ENCODE measurements at regions not wholly inside any gene's neighbourhood (a gene's known extent, or its start where the extent isn't known, plus 50 kb on each side); places are given as distances from the start of the nearest gene placed in this dataset.

- H4K8ac ChIP-seq (ENCODE audit: extremely low read depth, insufficient read depth, low read length), result no peak overlapping the region
- H2AFZ ChIP-seq (ENCODE audit: low read length), result no peak overlapping the region
- H4K5ac ChIP-seq (ENCODE audit: insufficient read length, low read depth, low read length), result no peak overlapping the region
- H3K79me2 ChIP-seq (ENCODE audit: control insufficient read depth in 1 of 2, insufficient read depth in 2 of 2, low read length in 2 of 2), result no peaks in the 10 kb centered on the region
- WGBS, 2 experiments (ENCODE audit: extremely low coverage in 1 of 2, insufficient coverage in 1 of 2, insufficient read length in 1 of 2, insufficient replicate concordance in 2 of 2, low coverage in 1 of 2, low lambda C conversion rate in 2 of 2, missing lambda C conversion rate in 1 of 2), result 100% methylated on average over 1 of the region's 1 CpG; no CpG with 5 or more reads in 1 of the 2 experiments
- no peak overlapping the region for H2BK120ac ChIP-seq (replicated peaks; ENCODE audit: low read depth, low read length)
- no peak overlapping the region for H3K18ac ChIP-seq (ENCODE audit: extremely low read depth, low read length)
- H2AK5ac ChIP-seq (ENCODE audit: low read depth, low read length), result no peak overlapping the region
- H3K23me2 ChIP-seq (ENCODE audit: low read depth, low read length), result no peaks in the 10 kb centered on the region
- DNase-seq (ENCODE audit: low read depth in 1 of 2, low spot score in 2 of 2) (no peak), FAIRE-seq (no peak)
- no peak overlapping the region for H2BK12ac ChIP-seq (ENCODE audit: low read depth, low read length)
- no peaks in the 10 kb centered on the region; a peak in 1 of 7 replicates for H3K4me1 ChIP-seq (replicated peaks in 1 of 4; ENCODE audit: control insufficient read depth in 3 of 4, insufficient read depth in 4 of 4, low read length in 3 of 4)
- H3K14ac ChIP-seq (ENCODE audit: insufficient read length), result no peak overlapping the region
- no peak overlapping the region for H3K56ac ChIP-seq (replicated peaks; ENCODE audit: insufficient read length, low read depth, low read length)
- no peaks in the 10 kb centered on the region for H3K9me3 ChIP-seq (ENCODE audit: insufficient read depth in 2 of 2, low read depth in 1 of 2, low read length in 1 of 2)
- TF ChIP-seq, protein P1, sequence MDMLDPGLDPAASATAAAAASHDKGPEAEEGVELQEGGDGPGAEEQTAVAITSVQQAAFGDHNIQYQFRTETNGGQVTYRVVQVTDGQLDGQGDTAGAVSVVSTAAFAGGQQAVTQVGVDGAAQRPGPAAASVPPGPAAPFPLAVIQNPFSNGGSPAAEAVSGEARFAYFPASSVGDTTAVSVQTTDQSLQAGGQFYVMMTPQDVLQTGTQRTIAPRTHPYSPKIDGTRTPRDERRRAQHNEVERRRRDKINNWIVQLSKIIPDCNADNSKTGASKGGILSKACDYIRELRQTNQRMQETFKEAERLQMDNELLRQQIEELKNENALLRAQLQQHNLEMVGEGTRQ (IDR thresholded peaks at IDR 0.05; ENCODE audit: low read length), result no peak
- TF ChIP-seq, protein P2, sequence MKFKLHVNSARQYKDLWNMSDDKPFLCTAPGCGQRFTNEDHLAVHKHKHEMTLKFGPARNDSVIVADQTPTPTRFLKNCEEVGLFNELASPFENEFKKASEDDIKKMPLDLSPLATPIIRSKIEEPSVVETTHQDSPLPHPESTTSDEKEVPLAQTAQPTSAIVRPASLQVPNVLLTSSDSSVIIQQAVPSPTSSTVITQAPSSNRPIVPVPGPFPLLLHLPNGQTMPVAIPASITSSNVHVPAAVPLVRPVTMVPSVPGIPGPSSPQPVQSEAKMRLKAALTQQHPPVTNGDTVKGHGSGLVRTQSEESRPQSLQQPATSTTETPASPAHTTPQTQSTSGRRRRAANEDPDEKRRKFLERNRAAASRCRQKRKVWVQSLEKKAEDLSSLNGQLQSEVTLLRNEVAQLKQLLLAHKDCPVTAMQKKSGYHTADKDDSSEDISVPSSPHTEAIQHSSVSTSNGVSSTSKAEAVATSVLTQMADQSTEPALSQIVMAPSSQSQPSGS (IDR thresholded peaks at IDR 0.05; ENCODE audit: low read length), result no peak
- no peak for TF ChIP-seq GABPA (IDR thresholded peaks at IDR 0.05; ENCODE audit: borderline replicate concordance, insufficient read depth, low read length)
- TF ChIP-seq CREB1 (IDR thresholded peaks at IDR 0.05), result no peak
- no peak for TF ChIP-seq TEAD4 (IDR thresholded peaks at IDR 0.05; ENCODE audit: low read depth, low read length)
- no peak for TF ChIP-seq POLR2A (IDR thresholded peaks at IDR 0.05; ENCODE audit: control extremely low read depth in 1 of 2, low read depth in 2 of 2, low read length in 2 of 2)
- no peak for TF ChIP-seq SRF (IDR thresholded peaks at IDR 0.05; ENCODE audit: low read depth, low read length)
- no peak for TF ChIP-seq RAD21 (IDR thresholded peaks at IDR 0.05 in 1 of 2, conservative IDR thresholded peaks at IDR 0.05 in 1 of 2; ENCODE audit: low read depth in 2 of 2, low read length in 2 of 2)
- no peak for TF ChIP-seq RXRA (IDR thresholded peaks at IDR 0.05; ENCODE audit: insufficient read depth, low read depth, low read length)
- H3K27me3 ChIP-seq (replicated peaks in 1 of 4; ENCODE audit: control insufficient read depth in 3 of 4, extremely low read depth in 1 of 4, insufficient read depth in 3 of 4, low read length in 3 of 4), result no peaks in the 10 kb centered on the region
- H3K23ac ChIP-seq (ENCODE audit: insufficient read length), result no peak overlapping the region
- CTCF ChIA-PET (ENCODE audit: partially characterized antibody), result no interaction called here
- H3K4me2 ChIP-seq (ENCODE audit: insufficient read depth in 1 of 2, low read depth in 2 of 2, low read length in 2 of 2), result no peak overlapping the region
- H4K20me1 ChIP-seq (replicated peaks in 1 of 2; ENCODE audit: control insufficient read depth in 1 of 2, insufficient read depth in 2 of 2, low read length in 2 of 2), result no peaks in the 10 kb centered on the region
- no peaks in the 10 kb centered on the region for H3K79me1 ChIP-seq (ENCODE audit: low read depth, low read length)
- POLR2A ChIA-PET (ENCODE audit: partially characterized antibody), result no interaction called here
- H3K36me3 ChIP-seq (ENCODE audit: control insufficient read depth in 2 of 4, insufficient read depth in 4 of 4, low read length in 3 of 4), result no peaks in the 10 kb centered on the region
- H2BK20ac ChIP-seq (ENCODE audit: low read length), result no peak overlapping the region
- H3K4ac ChIP-seq (replicated peaks; ENCODE audit: insufficient read length, low read depth, low read length), result no peak overlapping the region
- no peak overlapping the region for H2BK5ac ChIP-seq (ENCODE audit: low read depth, low read length)
- no peak overlapping the region for H3K9ac ChIP-seq (replicated peaks in 1 of 4; ENCODE audit: extremely low read depth in 1 of 4, low read depth in 3 of 4, low read length in 3 of 4)
- no peak overlapping the region for H2BK15ac ChIP-seq (ENCODE audit: low read length)
- H4K91ac ChIP-seq (replicated peaks; ENCODE audit: insufficient read length, low read length), result no peak overlapping the region
- no peak overlapping the region for H3K27ac ChIP-seq (ENCODE audit: low read depth, low read length)
- H3K4me3 ChIP-seq (ENCODE audit: extremely low read depth in 1 of 4, insufficient read depth in 2 of 4, low read depth in 3 of 4, low read length in 4 of 4), result no peak overlapping the region
These were observed 367.0 kb upstream of the FANCL start for GRCh38 chr2:58608146-58608545.
